ENCODE measurements at regions not wholly inside any gene's neighbourhood (a gene's known extent, or its start where the extent isn't known, plus 50 kb on each side); places are given as distances from the start of the nearest gene placed in this dataset.

GRCh38 chr4:26179316-26179760 is 141.5 kb upstream of the RBPJ start:
- no peak for TF ChIP-seq YY1 (IDR thresholded peaks at IDR 0.05; ENCODE audit: low read depth)
- TF ChIP-seq EP300 (IDR thresholded peaks at IDR 0.05; ENCODE audit: borderline replicate concordance), result no peak
- TF ChIP-seq EGR1 (IDR thresholded peaks at IDR 0.05), result no peak
- TF ChIP-seq, protein P1, sequence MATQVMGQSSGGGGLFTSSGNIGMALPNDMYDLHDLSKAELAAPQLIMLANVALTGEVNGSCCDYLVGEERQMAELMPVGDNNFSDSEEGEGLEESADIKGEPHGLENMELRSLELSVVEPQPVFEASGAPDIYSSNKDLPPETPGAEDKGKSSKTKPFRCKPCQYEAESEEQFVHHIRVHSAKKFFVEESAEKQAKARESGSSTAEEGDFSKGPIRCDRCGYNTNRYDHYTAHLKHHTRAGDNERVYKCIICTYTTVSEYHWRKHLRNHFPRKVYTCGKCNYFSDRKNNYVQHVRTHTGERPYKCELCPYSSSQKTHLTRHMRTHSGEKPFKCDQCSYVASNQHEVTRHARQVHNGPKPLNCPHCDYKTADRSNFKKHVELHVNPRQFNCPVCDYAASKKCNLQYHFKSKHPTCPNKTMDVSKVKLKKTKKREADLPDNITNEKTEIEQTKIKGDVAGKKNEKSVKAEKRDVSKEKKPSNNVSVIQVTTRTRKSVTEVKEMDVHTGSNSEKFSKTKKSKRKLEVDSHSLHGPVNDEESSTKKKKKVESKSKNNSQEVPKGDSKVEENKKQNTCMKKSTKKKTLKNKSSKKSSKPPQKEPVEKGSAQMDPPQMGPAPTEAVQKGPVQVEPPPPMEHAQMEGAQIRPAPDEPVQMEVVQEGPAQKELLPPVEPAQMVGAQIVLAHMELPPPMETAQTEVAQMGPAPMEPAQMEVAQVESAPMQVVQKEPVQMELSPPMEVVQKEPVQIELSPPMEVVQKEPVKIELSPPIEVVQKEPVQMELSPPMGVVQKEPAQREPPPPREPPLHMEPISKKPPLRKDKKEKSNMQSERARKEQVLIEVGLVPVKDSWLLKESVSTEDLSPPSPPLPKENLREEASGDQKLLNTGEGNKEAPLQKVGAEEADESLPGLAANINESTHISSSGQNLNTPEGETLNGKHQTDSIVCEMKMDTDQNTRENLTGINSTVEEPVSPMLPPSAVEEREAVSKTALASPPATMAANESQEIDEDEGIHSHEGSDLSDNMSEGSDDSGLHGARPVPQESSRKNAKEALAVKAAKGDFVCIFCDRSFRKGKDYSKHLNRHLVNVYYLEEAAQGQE (IDR thresholded peaks at IDR 0.05; ENCODE audit: low read depth), result no peak
- TF ChIP-seq TCF12 (IDR thresholded peaks at IDR 0.05; ENCODE audit: low read depth), result no peak
- no peak for TF ChIP-seq FOXM1 (IDR thresholded peaks at IDR 0.05; ENCODE audit: borderline replicate concordance, low read depth)
- TF ChIP-seq CEBPB (IDR thresholded peaks at IDR 0.05), result no peak
- TF ChIP-seq CREB1 (IDR thresholded peaks at IDR 0.05; ENCODE audit: low read depth), result no peak
- TF ChIP-seq NFIC (IDR thresholded peaks at IDR 0.05), result no peak
